Caco-2 (cell line): ENCODE measurements at regions not wholly inside any gene's neighbourhood (a gene's known extent, or its start where the extent isn't known, plus 50 kb on each side); places are given as distances from the start of the nearest gene placed in this dataset.

Source experiments
- BruUV-seq: library from RNA; stranded (reverse); fragments of 400-500 nt; replicated peaks from 2 replicates; lab custom pipeline; 2021; lab: Mats Ljungman, UMichigan
- CTCF ChIA-PET: fragments of 300-600 bp; sonication (Branson Sonifier 250); formaldehyde crosslinking; loops from one replicate; lab custom pipeline; 2022; ENCODE audit warnings: antibody characterized with exemption; lab: Charles Lee
- POLR2A ChIA-PET: fragments of 300-600 bp; sonication (Branson Sonifier 250); formaldehyde crosslinking; loops from one replicate; lab custom pipeline; 2022; ENCODE audit warnings: antibody characterized with exemption; lab: Charles Lee
- DNase-seq, 2 experiments: peaks; one replicate each; pipeline versions ENCODE4 v3.0.0 to v3.0.0-alpha.2; 2020 to 2022
- H3K27me3 ChIP-seq: replicated peaks from 2 replicates; pipeline ENCODE4 v1.6.0; 2011; ENCODE audit warnings: low read length; ENCODE audit not compliant: control insufficient read depth, insufficient read depth
- H3K36me3 ChIP-seq: 2 replicates; pipeline ENCODE4 v1.5.1; 2011; ENCODE audit warnings: low read length; ENCODE audit not compliant: control insufficient read depth, insufficient read depth
- H3K4me1 ChIP-seq: fragments of 250-450 bp; sonication (Bioruptor Pico); 2 replicates; pipeline ENCODE4 v1.5.1; 2020; ENCODE audit warnings: mild to moderate bottlenecking
- H3K4me3 ChIP-seq: 2 replicates; pipeline ENCODE4 v1.5.1; 2011; ENCODE audit warnings: low read depth, mild to moderate bottlenecking, control low read depth, low read length
- H3K9me3 ChIP-seq: fragments of 250-450 bp; sonication (Bioruptor Pico); 2 replicates; pipeline ENCODE4 v1.5.1; 2020; ENCODE audit warnings: mild to moderate bottlenecking, moderate library complexity
- H3K27ac Mint-ChIP-seq: one replicate; pipeline ENCODE4 v1.8.0; 2022; ENCODE audit warnings: mixed read lengths; ENCODE audit not compliant: unreplicated experiment
- H3K27me3 Mint-ChIP-seq: one replicate; pipeline ENCODE4 v1.8.0; 2022; ENCODE audit warnings: mixed read lengths; ENCODE audit not compliant: insufficient read depth, unreplicated experiment
- H3K36me3 Mint-ChIP-seq: one replicate; pipeline ENCODE4 v1.8.0; 2022; ENCODE audit warnings: mild to moderate bottlenecking, mixed read lengths; ENCODE audit not compliant: insufficient read depth, unreplicated experiment
- H3K4me1 Mint-ChIP-seq: one replicate; pipeline ENCODE4 v1.8.0; 2022; ENCODE audit warnings: low read depth, mixed read lengths; ENCODE audit not compliant: unreplicated experiment
- H3K4me3 Mint-ChIP-seq: one replicate; pipeline ENCODE4 v1.8.0; 2022; ENCODE audit warnings: mild to moderate bottlenecking, moderate library complexity, mixed read lengths; ENCODE audit not compliant: unreplicated experiment
- H3K9me3 Mint-ChIP-seq: one replicate; pipeline ENCODE4 v1.8.0; 2022; ENCODE audit warnings: mixed read lengths; ENCODE audit not compliant: unreplicated experiment
- CTCF ChIP-seq, 2 experiments: fragments of 200-600 bp in 1 of 2; IDR thresholded peaks; 1 replicate in 1 of 2; 2 replicates in 1 of 2; pipeline versions ENCODE4 v1.5.1 to v1.8.0; 2011 to 2022; ENCODE audit warnings: antibody characterized with exemption in 1 of 2, control low read depth in 1 of 2, inconsistent platforms in 1 of 2, low read depth in 1 of 2, low read length in 1 of 2, mild to moderate bottlenecking in 1 of 2, moderate library complexity in 1 of 2; ENCODE audit not compliant: insufficient read depth in 1 of 2, severe bottlenecking in 1 of 2, unreplicated experiment in 1 of 2
- intact Hi-C: fragments of 100-400 bp; cut with micrococcal nuclease; formaldehyde crosslinking; loops from one replicate; pipeline ENCODE4 v1.10.0; 2022; ENCODE audit not compliant: unreplicated experiment

DNA sequence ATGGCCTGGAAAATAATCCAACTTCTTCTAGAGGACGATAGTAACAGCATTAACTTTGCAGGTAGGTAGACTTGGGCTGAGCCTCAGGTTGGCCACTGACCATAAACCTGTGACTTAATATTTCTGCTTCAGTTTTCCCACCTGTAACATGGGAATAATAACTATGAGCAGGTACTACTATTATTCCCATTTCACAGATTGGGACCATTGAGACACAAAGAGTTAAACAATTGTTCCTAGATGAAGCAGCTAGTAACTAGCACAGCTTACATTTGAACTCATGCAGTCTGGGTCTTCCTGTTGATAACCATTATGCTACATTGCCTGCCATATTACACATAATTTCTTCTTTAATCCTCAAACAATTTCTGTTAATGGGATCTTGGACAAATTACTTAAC lies 217.7 kb downstream of the NUAK1 start:
- intact Hi-C loops, result no loop called here
- H3K4me1 ChIP-seq, result no peaks in the 10 kb centered on the region
- DNase-seq, result no peak
- TF ChIP-seq CTCF (IDR thresholded peaks at IDR 0.05; ENCODE audit: insufficient read depth in 1 of 2, low read depth in 1 of 2, low read length in 1 of 2, severe bottlenecking in 1 of 2, unreplicated experiment in 1 of 2), result no peak
- Mint-ChIP-seq H3K27me3 (peaks cover 2% of the 10 kb centered on the region), H3K36me3 (no peaks in the 10 kb centered on the region), H3K4me1 (no peaks in the 10 kb centered on the region), H3K9me3 (no peaks in the 10 kb centered on the region), H3K4me3 (no peak overlapping the region), H3K27ac (no peak overlapping the region)
- CTCF ChIA-PET, result no interaction called here
- POLR2A ChIA-PET, result no interaction called here
- H3K36me3 ChIP-seq, result no peaks in the 10 kb centered on the region
- no peaks in the 10 kb centered on the region for H3K9me3 ChIP-seq
- no peak overlapping the region for H3K4me3 ChIP-seq
- BruUV-seq, result no TSS peak
- H3K27me3 ChIP-seq, result no peaks in the 10 kb centered on the region

DNA sequence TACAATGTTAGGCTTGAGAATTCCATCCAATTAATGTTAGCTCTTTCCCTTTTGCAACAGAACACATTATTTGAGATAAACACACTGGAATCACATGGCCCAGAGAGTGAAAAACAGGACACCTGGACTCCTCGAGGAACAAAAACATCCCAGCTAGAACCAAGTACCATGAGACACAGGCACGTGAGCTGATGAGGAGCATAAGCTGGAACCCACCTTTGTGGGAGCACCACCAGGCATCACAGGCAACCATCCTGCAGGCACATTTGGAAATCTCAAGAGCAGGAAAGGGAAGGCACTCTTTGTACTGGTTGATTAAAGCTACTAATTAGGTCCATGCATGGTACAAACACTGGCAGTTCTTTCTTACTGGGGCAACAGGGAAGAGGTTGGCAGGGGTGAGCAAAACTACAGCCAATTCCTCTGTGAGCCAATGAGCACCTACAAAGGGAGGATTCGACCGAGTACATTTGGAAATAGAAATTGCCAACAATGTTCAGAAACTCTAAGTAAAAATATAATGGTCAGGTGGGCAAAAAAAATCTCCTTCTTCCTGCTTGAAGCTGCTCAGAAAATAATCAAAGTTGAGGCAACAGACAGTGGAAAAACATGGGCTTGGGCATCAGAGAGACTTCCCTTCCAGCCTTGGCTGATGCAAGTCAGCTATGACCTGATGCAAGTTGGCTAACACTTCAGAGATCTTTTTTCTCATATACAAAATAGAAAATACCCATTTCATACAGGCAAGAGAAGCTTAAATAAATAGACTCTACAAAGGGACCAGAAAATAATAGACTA lies 216.7 kb downstream of the NUAK1 start:
- no peak for TF ChIP-seq CTCF (IDR thresholded peaks at IDR 0.05; ENCODE audit: insufficient read depth in 1 of 2, low read depth in 1 of 2, low read length in 1 of 2, severe bottlenecking in 1 of 2, unreplicated experiment in 1 of 2)
- no peaks in the 10 kb centered on the region for H3K9me3 ChIP-seq
- POLR2A ChIA-PET, result interaction anchor here (0.6 kb wide), 1 partner anchor 125 kb away, joined by 5 read pairs; no protein-coding TSS in a partner anchor
- H3K27ac Mint-ChIP-seq, result no peak overlapping the region
- H3K36me3 Mint-ChIP-seq, result no peaks in the 10 kb centered on the region
- no peaks in the 10 kb centered on the region for H3K27me3 ChIP-seq
- no TSS peak for BruUV-seq
- no peak for DNase-seq
- no peaks in the 10 kb centered on the region for H3K36me3 ChIP-seq
- H3K4me1 ChIP-seq, result no peaks in the 10 kb centered on the region
- H3K27me3 Mint-ChIP-seq, result peaks cover 2% of the 10 kb centered on the region
- no peak overlapping the region for H3K4me3 Mint-ChIP-seq
- H3K4me1 Mint-ChIP-seq, result no peaks in the 10 kb centered on the region
- intact Hi-C loops, result no loop called here
- H3K4me3 ChIP-seq, result no peak overlapping the region
- H3K9me3 Mint-ChIP-seq, result peaks cover 5% of the 10 kb centered on the region
- CTCF ChIA-PET, result no interaction called here

GRCh38 chr12:105922670-105923102 lies 216.1 kb downstream of the NUAK1 start:
- H3K9me3 Mint-ChIP-seq, result peaks cover 11% of the 10 kb centered on the region
- BruUV-seq, result no TSS peak
- Histone ChIP-seq H3K4me3 (no peak overlapping the region), H3K4me1 (no peaks in the 10 kb centered on the region), H3K9me3 (no peaks in the 10 kb centered on the region), H3K36me3 (no peaks in the 10 kb centered on the region), H3K27me3 (no peaks in the 10 kb centered on the region)
- TF ChIP-seq CTCF (IDR thresholded peaks at IDR 0.05; ENCODE audit: insufficient read depth in 1 of 2, low read depth in 1 of 2, low read length in 1 of 2, severe bottlenecking in 1 of 2, unreplicated experiment in 1 of 2), result no peak
- peaks cover 2% of the 10 kb centered on the region for H3K27me3 Mint-ChIP-seq
- no peaks in the 10 kb centered on the region for H3K36me3 Mint-ChIP-seq
- ChIA-PET POLR2A (no interaction called here), CTCF (no interaction called here)
- intact Hi-C loops, result no loop called here
- H3K4me3 Mint-ChIP-seq, result no peak overlapping the region
- no peak for DNase-seq
- H3K27ac Mint-ChIP-seq, result no peak overlapping the region
- H3K4me1 Mint-ChIP-seq, result no peaks in the 10 kb centered on the region
